Gastrocnemius medialis (tissue), 4 donors: ENCODE measurements at regions not wholly inside any gene's neighbourhood (a gene's known extent, or its start where the extent isn't known, plus 50 kb on each side); places are given as distances from the start of the nearest gene placed in this dataset.

Experiments used
- POLR2A ChIP-seq, 2 donors: fragments of 450-650 bp; IDR thresholded peaks; one replicate each; pipeline ENCODE4 v1.6.1; 2017; ENCODE audit warnings: antibody characterized with exemption in 2 of 2, mild to moderate bottlenecking in 2 of 2, moderate library complexity in 2 of 2
- TF ChIP-seq, protein P1 (sequence below), 5 experiments: fragments of 450-650 bp in 3 of 5; fragments of 200-600 bp in 2 of 5; sonication (generic) in 2 of 5; IDR thresholded peaks in 4 of 5; conservative IDR thresholded peaks in 1 of 5; 1 replicate in 4 of 5; 2 replicates in 1 of 5; pipeline ENCODE4 v1.5.1; 2016 to 2019; ENCODE audit warnings: antibody characterized with exemption in 5 of 5, mild to moderate bottlenecking in 3 of 5, moderate library complexity in 3 of 5

- TF ChIP-seq, protein P1, sequence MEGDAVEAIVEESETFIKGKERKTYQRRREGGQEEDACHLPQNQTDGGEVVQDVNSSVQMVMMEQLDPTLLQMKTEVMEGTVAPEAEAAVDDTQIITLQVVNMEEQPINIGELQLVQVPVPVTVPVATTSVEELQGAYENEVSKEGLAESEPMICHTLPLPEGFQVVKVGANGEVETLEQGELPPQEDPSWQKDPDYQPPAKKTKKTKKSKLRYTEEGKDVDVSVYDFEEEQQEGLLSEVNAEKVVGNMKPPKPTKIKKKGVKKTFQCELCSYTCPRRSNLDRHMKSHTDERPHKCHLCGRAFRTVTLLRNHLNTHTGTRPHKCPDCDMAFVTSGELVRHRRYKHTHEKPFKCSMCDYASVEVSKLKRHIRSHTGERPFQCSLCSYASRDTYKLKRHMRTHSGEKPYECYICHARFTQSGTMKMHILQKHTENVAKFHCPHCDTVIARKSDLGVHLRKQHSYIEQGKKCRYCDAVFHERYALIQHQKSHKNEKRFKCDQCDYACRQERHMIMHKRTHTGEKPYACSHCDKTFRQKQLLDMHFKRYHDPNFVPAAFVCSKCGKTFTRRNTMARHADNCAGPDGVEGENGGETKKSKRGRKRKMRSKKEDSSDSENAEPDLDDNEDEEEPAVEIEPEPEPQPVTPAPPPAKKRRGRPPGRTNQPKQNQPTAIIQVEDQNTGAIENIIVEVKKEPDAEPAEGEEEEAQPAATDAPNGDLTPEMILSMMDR (IDR thresholded peaks at IDR 0.05 in 4 of 5, conservative IDR thresholded peaks at IDR 0.05 in 1 of 5): no peak
- no peak for TF ChIP-seq POLR2A (IDR thresholded peaks at IDR 0.05)
Measured at GRCh38 chr11:95531116-95531515, 258.5 kb downstream of the FAM76B start.
